ENCODE measurements at regions not wholly inside any gene's neighbourhood (a gene's known extent, or its start where the extent isn't known, plus 50 kb on each side); places are given as distances from the start of the nearest gene placed in this dataset.
"Not testable (repeated sequence)": the region's sequence is repeated elsewhere in the genome, so short reads cannot be mapped to it uniquely, and the experiment has no call there.

GRCh38 chr17:33924104-33924503 is 331.0 kb upstream of the CCL2 start:
- POLR2A ChIA-PET, result no interaction called here
- ATAC-seq (ENCODE audit: low read depth) (no peak), DNase-seq (no peak)
- Mint-ChIP-seq H3K27me3 (peaks cover 13% of the 10 kb centered on the region), H3K9me3 (no peaks in the 10 kb centered on the region), H3K4me1 (no peaks in the 10 kb centered on the region), H3K27ac (no peak overlapping the region), H3K36me3 (no peaks in the 10 kb centered on the region), H3K4me3 (no peak overlapping the region)

GRCh38 chr17:33925649-33926048 is 329.4 kb upstream of the CCL2 start:
- Mint-ChIP-seq H3K4me3 (no peak overlapping the region), H3K27me3 (peaks cover 9% of the 10 kb centered on the region), H3K4me1 (no peaks in the 10 kb centered on the region), H3K9me3 (no peaks in the 10 kb centered on the region), H3K27ac (no peak overlapping the region), H3K36me3 (no peaks in the 10 kb centered on the region)
- DNase-seq (no peak), ATAC-seq (ENCODE audit: low read depth) (no peak)
- POLR2A ChIA-PET, result no interaction called here

- ATAC-seq (ENCODE audit: low read depth) (no peak), DNase-seq (no peak)
- Mint-ChIP-seq H3K4me3 (no peak overlapping the region), H3K4me1 (no peaks in the 10 kb centered on the region), H3K27me3 (peaks cover 3% of the 10 kb centered on the region), H3K27ac (no peak overlapping the region), H3K36me3 (no peaks in the 10 kb centered on the region), H3K9me3 (no peaks in the 10 kb centered on the region)
- POLR2A ChIA-PET, result no interaction called here
Measured at GRCh38 chr17:33927732-33928133, 327.4 kb upstream of the CCL2 start.

GRCh38 chr17:33929181-33929724 is 325.8 kb upstream of the CCL2 start:
- POLR2A ChIA-PET, result no interaction called here
- peaks cover 3% of the 10 kb centered on the region for H3K27me3 Mint-ChIP-seq
- ATAC-seq (ENCODE audit: low read depth) (no peak), DNase-seq (no peak)
- H3K36me3 Mint-ChIP-seq, result no peaks in the 10 kb centered on the region
- no peaks in the 10 kb centered on the region for H3K9me3 Mint-ChIP-seq
- no peak overlapping the region for H3K27ac Mint-ChIP-seq
- H3K4me3 Mint-ChIP-seq, result no peak overlapping the region
- no peaks in the 10 kb centered on the region for H3K4me1 Mint-ChIP-seq

GRCh38 chr17:33931148-33931814 is 323.8 kb upstream of the CCL2 start:
- POLR2A ChIA-PET; H3K36me3 Mint-ChIP-seq; H3K27ac Mint-ChIP-seq; H3K27me3 Mint-ChIP-seq; ATAC-seq (ENCODE audit: low read depth); H3K4me3 Mint-ChIP-seq; H3K4me1 Mint-ChIP-seq; DNase-seq; H3K9me3 Mint-ChIP-seq: not testable (repeated sequence)

- no peak for DNase-seq
- H3K27me3 Mint-ChIP-seq, result peaks cover 3% of the 10 kb centered on the region
- no peaks in the 10 kb centered on the region for H3K9me3 Mint-ChIP-seq
- H3K4me3 Mint-ChIP-seq, result no peak overlapping the region
- H3K36me3 Mint-ChIP-seq, result no peaks in the 10 kb centered on the region
- no peak for ATAC-seq (ENCODE audit: low read depth)
- POLR2A ChIA-PET, result no interaction called here
- no peak overlapping the region for H3K27ac Mint-ChIP-seq
- H3K4me1 Mint-ChIP-seq, result no peaks in the 10 kb centered on the region
Measured at GRCh38 chr17:33932996-33933395, 322.1 kb upstream of the CCL2 start.

- Mint-ChIP-seq H3K27me3 (no peaks in the 10 kb centered on the region), H3K27ac (no peak overlapping the region), H3K4me3 (no peak overlapping the region), H3K36me3 (no peaks in the 10 kb centered on the region), H3K4me1 (no peaks in the 10 kb centered on the region), H3K9me3 (no peaks in the 10 kb centered on the region)
- ATAC-seq (ENCODE audit: low read depth) (no peak), DNase-seq (no peak)
- POLR2A ChIA-PET, result no interaction called here
Measured at GRCh38 chr17:33933576-33933975, 321.5 kb upstream of the CCL2 start.

- DNase-seq (no peak), ATAC-seq (ENCODE audit: low read depth) (no peak)
- H3K27me3 Mint-ChIP-seq, result no peaks in the 10 kb centered on the region
- POLR2A ChIA-PET, result no interaction called here
- no peaks in the 10 kb centered on the region for H3K4me1 Mint-ChIP-seq
- H3K36me3 Mint-ChIP-seq, result no peaks in the 10 kb centered on the region
- no peak overlapping the region for H3K4me3 Mint-ChIP-seq
- no peaks in the 10 kb centered on the region for H3K9me3 Mint-ChIP-seq
- H3K27ac Mint-ChIP-seq, result no peak overlapping the region
Measured at GRCh38 chr17:33934696-33935095, 320.4 kb upstream of the CCL2 start.

- H3K4me3 Mint-ChIP-seq, result no peak overlapping the region
- no peaks in the 10 kb centered on the region for H3K9me3 Mint-ChIP-seq
- ATAC-seq (ENCODE audit: low read depth) (no peak), DNase-seq (no peak)
- no peaks in the 10 kb centered on the region for H3K4me1 Mint-ChIP-seq
- POLR2A ChIA-PET, result no interaction called here
- no peaks in the 10 kb centered on the region for H3K36me3 Mint-ChIP-seq
- H3K27ac Mint-ChIP-seq, result no peak overlapping the region
- no peaks in the 10 kb centered on the region for H3K27me3 Mint-ChIP-seq
Measured at GRCh38 chr17:33935822-33936221, 319.3 kb upstream of the CCL2 start.

- no peaks in the 10 kb centered on the region for H3K36me3 Mint-ChIP-seq
Measured at GRCh38 chr17:33936764-33937163, 318.3 kb upstream of the CCL2 start.

GRCh38 chr17:33939959-33940358 is 315.1 kb upstream of the CCL2 start:
- no peak for DNase-seq
- no peak for ATAC-seq (ENCODE audit: low read depth)
- H3K36me3 Mint-ChIP-seq, result no peaks in the 10 kb centered on the region
- no peak overlapping the region for H3K27ac Mint-ChIP-seq
- no peak overlapping the region for H3K4me3 Mint-ChIP-seq
- H3K9me3 Mint-ChIP-seq, result no peaks in the 10 kb centered on the region
- H3K4me1 Mint-ChIP-seq, result peaks cover 2% of the 10 kb centered on the region
- peaks cover 3% of the 10 kb centered on the region for H3K27me3 Mint-ChIP-seq
- POLR2A ChIA-PET, result no interaction called here

More at GRCh38 chr17:33936764-33937163, 318.3 kb upstream of the CCL2 start:
- Mint-ChIP-seq H3K27me3 (no peaks in the 10 kb centered on the region), H3K27ac (no peak overlapping the region), H3K4me1 (no peaks in the 10 kb centered on the region), H3K4me3 (no peak overlapping the region), H3K9me3 (no peaks in the 10 kb centered on the region)
- DNase-seq (no peak), ATAC-seq (ENCODE audit: low read depth) (no peak)
- POLR2A ChIA-PET, result no interaction called here

GRCh38 chr17:33940769-33941370 is 314.2 kb upstream of the CCL2 start:
- DNase-seq, result no peak
- H3K4me1 Mint-ChIP-seq, result peaks cover 2% of the 10 kb centered on the region
- ATAC-seq (ENCODE audit: low read depth), result no peak
- peaks cover 3% of the 10 kb centered on the region for H3K27me3 Mint-ChIP-seq
- POLR2A ChIA-PET, result no interaction called here
- no peak overlapping the region for H3K4me3 Mint-ChIP-seq
- H3K36me3 Mint-ChIP-seq, result no peaks in the 10 kb centered on the region
- H3K27ac Mint-ChIP-seq, result no peak overlapping the region
- H3K9me3 Mint-ChIP-seq, result no peaks in the 10 kb centered on the region

- no peaks in the 10 kb centered on the region for H3K9me3 Mint-ChIP-seq
- peaks cover 2% of the 10 kb centered on the region for H3K4me1 Mint-ChIP-seq
- POLR2A ChIA-PET, result no interaction called here
- peaks cover 3% of the 10 kb centered on the region for H3K27me3 Mint-ChIP-seq
- no peaks in the 10 kb centered on the region for H3K36me3 Mint-ChIP-seq
- DNase-seq (no peak), ATAC-seq (ENCODE audit: low read depth) (no peak)
- H3K27ac Mint-ChIP-seq, result no peak overlapping the region
- H3K4me3 Mint-ChIP-seq, result no peak overlapping the region
Measured at GRCh38 chr17:33941744-33942143, 313.3 kb upstream of the CCL2 start.

- H3K4me3 Mint-ChIP-seq, result no peak overlapping the region
- H3K9me3 Mint-ChIP-seq, result no peaks in the 10 kb centered on the region
- peaks cover 6% of the 10 kb centered on the region for H3K27me3 Mint-ChIP-seq
- H3K36me3 Mint-ChIP-seq, result no peaks in the 10 kb centered on the region
- ATAC-seq (ENCODE audit: low read depth), result no peak
- H3K27ac Mint-ChIP-seq, result no peak overlapping the region
- DNase-seq, result no peak
- POLR2A ChIA-PET, result no interaction called here
- H3K4me1 Mint-ChIP-seq, result peaks cover 2% of the 10 kb centered on the region
Measured at GRCh38 chr17:33942414-33942813, 312.7 kb upstream of the CCL2 start.
